ENCODE measurements at regions not wholly inside any gene's neighbourhood (a gene's known extent, or its start where the extent isn't known, plus 50 kb on each side); places are given as distances from the start of the nearest gene placed in this dataset.
A peak's percentile ranks its signal among the peaks of the same experiment; 100 is the strongest.
"Not testable (repeated sequence)": the region's sequence is repeated elsewhere in the genome, so short reads cannot be mapped to it uniquely, and the experiment has no call there.

DNA sequence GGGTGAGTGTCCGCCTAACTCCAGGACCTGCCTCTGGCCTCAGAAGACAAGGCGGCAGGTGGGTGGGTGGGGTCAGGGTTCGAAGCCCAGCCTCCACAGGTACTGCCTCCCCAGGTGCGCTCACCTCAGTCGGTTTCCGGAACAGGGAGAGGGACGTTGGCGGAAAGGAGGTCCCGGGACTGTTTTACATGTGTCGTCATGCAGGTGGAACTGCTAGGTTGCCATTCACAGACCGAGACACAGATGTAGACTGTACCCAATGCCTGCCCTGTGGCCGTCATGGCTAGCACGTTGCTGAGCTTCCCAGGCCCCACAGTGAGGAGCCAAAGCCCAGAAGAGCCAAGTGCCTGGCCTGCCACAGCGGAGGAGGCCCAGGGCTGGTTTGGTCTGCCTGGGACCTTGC is 284.0 kb upstream of the HS6ST1 start:
- Histone ChIP-seq H3K27me3 (no peaks in the 10 kb centered on the region), H3K9me3 (no peaks in the 10 kb centered on the region), H3K36me3 (no peaks in the 10 kb centered on the region), H3K4me1 (peaks cover 0 to 6% (median 1%) of the 10 kb centered on the region in 4 donors), H3K4me3 (no peak overlapping the region), H3K27ac (no peak overlapping the region)
- TF ChIP-seq, protein P1, sequence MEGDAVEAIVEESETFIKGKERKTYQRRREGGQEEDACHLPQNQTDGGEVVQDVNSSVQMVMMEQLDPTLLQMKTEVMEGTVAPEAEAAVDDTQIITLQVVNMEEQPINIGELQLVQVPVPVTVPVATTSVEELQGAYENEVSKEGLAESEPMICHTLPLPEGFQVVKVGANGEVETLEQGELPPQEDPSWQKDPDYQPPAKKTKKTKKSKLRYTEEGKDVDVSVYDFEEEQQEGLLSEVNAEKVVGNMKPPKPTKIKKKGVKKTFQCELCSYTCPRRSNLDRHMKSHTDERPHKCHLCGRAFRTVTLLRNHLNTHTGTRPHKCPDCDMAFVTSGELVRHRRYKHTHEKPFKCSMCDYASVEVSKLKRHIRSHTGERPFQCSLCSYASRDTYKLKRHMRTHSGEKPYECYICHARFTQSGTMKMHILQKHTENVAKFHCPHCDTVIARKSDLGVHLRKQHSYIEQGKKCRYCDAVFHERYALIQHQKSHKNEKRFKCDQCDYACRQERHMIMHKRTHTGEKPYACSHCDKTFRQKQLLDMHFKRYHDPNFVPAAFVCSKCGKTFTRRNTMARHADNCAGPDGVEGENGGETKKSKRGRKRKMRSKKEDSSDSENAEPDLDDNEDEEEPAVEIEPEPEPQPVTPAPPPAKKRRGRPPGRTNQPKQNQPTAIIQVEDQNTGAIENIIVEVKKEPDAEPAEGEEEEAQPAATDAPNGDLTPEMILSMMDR (IDR thresholded peaks at IDR 0.05), result no peak
- TF ChIP-seq POLR2A (IDR thresholded peaks at IDR 0.05) (no peak), EP300 (IDR thresholded peaks at IDR 0.05) (no peak)
- WGBS, 2 donors, result 88 to 93% methylated on average over 13 to 14 of the region's 14 CpGs
- DNase-seq (ENCODE audit: low spot score in 2 of 2), result no peak

DNA sequence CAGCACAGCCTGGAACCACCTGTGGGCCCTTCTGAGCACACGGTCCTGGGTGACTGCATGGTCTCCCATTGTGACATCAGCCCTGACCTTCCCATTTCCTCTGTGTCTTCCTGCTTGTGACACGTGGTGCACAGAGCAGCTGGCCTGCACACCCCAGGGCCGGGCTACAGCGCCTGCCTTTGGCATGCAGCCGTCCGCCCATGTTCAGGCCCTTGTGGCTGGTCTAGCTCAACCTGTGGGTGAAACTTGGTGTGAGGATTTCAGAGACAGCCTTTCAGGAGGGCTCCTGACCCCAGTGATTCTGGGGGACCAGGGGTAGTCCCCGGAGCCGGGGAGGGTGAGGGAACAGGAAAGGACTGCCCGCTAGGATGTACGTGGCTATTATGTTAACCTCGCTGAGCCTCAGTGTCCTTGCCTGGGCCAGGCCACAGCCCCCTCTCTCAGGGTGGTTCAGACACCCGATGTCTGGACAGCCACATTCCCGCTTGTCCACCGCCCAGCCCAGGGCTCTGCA is 284.8 kb upstream of the HS6ST1 start:
- H3K9me3 ChIP-seq, result no peaks in the 10 kb centered on the region
- no peak overlapping the region for H3K4me3 ChIP-seq
- DNase-seq (ENCODE audit: low spot score in 2 of 2), result peak in 1 of 2 donors; percentile 13
- H3K4me1 ChIP-seq, result peaks cover 0 to 14% (median 2%) of the 10 kb centered on the region in 4 donors
- 73 to 77% methylated on average over 14 of the region's 14 CpGs for WGBS, 2 donors
- no peak overlapping the region for H3K27ac ChIP-seq
- H3K36me3 ChIP-seq, result no peaks in the 10 kb centered on the region
- H3K27me3 ChIP-seq, result no peaks in the 10 kb centered on the region
- TF ChIP-seq, protein P1 (IDR thresholded peaks at IDR 0.05), result no peak
- TF ChIP-seq POLR2A (IDR thresholded peaks at IDR 0.05) (no peak), EP300 (IDR thresholded peaks at IDR 0.05) (no peak)

DNA sequence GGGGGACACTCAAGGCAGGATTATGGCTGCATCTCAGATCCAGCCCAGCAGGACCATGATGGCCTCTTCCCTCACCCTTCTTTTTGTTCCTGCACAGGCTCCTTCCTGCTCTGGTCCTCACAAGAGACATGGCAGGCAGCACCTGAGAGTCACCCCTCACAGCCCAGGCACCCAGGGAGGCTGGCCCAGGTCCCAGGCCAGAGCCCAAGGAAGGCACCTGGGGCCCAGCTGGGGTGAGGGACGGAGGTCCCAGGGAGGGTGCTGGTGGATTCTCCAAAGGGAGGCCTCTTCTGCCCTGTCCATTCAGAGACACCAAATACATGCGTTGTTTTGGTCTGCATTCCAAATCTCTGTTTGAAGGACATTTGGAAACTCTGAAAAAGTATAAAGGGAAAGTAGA is 285.4 kb upstream of the HS6ST1 start:
- Histone ChIP-seq H3K27ac (no peak overlapping the region), H3K4me1 (peaks cover 0 to 15% (median 2%) of the 10 kb centered on the region in 4 donors), H3K27me3 (no peaks in the 10 kb centered on the region), H3K4me3 (no peak overlapping the region), H3K36me3 (no peaks in the 10 kb centered on the region), H3K9me3 (no peaks in the 10 kb centered on the region)
- TF ChIP-seq, protein P1 (IDR thresholded peaks at IDR 0.05), result no peak
- TF ChIP-seq POLR2A (IDR thresholded peaks at IDR 0.05), result no peak
- TF ChIP-seq EP300 (IDR thresholded peaks at IDR 0.05), result no peak
- no peak for DNase-seq (ENCODE audit: low spot score in 2 of 2)
- WGBS, 2 donors, result 85% methylated on average over 2 of the region's 2 CpGs

DNA sequence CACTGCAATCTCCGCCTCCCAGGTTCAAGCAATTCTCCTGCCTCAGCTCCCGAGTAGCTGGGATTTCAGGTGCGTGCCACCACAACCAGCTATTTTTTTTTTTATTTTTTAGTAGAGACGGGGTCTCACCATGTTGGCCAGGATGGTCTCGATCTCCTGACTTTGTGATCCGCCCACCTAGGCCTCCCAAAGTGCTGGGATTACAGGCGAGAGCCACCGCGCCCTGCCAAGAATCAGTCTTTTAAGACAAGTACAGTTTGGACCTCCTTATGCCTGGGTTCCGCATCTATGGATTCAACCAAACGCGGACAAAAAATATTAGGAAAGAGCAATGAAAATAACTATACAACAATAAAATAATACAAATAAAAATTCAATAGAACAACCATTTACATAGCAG is 285.9 kb upstream of the HS6ST1 start:
- not testable (repeated sequence) for H3K27ac ChIP-seq; H3K27me3 ChIP-seq; DNase-seq (ENCODE audit: low spot score in 2 of 2); H3K36me3 ChIP-seq; H3K9me3 ChIP-seq; H3K4me3 ChIP-seq
- peaks cover 0 to 15% (median 2%) of the 10 kb centered on the region in 4 donors for H3K4me1 ChIP-seq
- 91 to 95% methylated on average over 12 of the region's 12 CpGs for WGBS, 2 donors

DNA sequence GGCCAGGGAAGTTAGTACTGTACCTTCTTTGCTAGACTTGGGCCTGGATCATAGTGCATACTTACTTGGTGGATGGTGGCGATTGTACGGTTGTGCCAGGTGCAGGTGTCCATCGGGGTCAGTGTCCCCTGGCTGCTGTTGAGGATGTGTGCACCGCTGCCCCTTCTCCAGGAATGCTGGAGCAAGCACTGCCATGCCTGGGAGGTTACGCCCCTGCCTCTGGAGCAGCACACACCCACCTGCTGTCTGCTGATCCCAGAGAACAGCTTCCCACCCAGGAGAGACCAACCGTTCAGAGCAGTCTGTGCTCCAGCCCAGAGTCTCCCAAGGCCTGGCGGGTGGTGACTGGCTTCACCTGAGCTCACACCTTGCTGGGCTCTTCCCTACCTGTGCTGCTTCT is 286.8 kb upstream of the HS6ST1 start:
- H3K27ac ChIP-seq, result no peak overlapping the region
- peaks cover 0 to 15% (median 2%) of the 10 kb centered on the region in 4 donors for H3K4me1 ChIP-seq
- no peak for DNase-seq (ENCODE audit: low spot score in 2 of 2)
- TF ChIP-seq, protein P1 (IDR thresholded peaks at IDR 0.05), result no peak
- TF ChIP-seq EP300 (IDR thresholded peaks at IDR 0.05) (no peak), POLR2A (IDR thresholded peaks at IDR 0.05) (no peak)
- no peak overlapping the region for H3K4me3 ChIP-seq
- H3K9me3 ChIP-seq, result no peaks in the 10 kb centered on the region
- WGBS, 2 donors, result 86 to 91% methylated on average over 7 of the region's 7 CpGs
- H3K36me3 ChIP-seq, result no peaks in the 10 kb centered on the region
- no peaks in the 10 kb centered on the region for H3K27me3 ChIP-seq

DNA sequence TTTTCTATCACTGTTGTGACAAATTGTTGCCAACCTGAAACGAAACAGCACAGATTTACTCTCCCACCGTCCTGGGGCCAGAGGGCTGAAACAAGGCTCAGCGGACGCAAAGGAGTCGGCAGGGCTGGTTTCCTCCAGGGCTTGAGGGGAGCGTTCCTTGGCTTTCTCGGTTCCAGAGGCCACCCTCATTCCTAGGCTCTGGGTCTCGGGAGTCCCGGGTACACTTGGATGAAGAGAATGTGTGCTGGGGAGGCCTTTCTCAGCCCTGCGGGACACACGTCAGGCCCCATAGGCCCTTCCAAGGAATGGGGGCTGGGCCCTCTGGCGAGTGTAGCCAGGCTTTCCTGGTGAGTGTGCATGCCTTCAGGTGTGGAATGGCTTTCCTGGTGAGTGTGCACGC is 287.3 kb upstream of the HS6ST1 start:
- TF ChIP-seq POLR2A (IDR thresholded peaks at IDR 0.05), result no peak
- H3K4me1 ChIP-seq, result peaks cover 0 to 15% (median 2%) of the 10 kb centered on the region in 4 donors
- H3K4me3 ChIP-seq, result no peak overlapping the region
- DNase-seq (ENCODE audit: low spot score in 2 of 2), result no peak
- H3K27me3 ChIP-seq, result no peaks in the 10 kb centered on the region
- no peaks in the 10 kb centered on the region for H3K36me3 ChIP-seq
- no peak overlapping the region for H3K27ac ChIP-seq
- 91 to 92% methylated on average over 12 to 13 of the region's 13 CpGs for WGBS, 2 donors
- no peaks in the 10 kb centered on the region for H3K9me3 ChIP-seq
